Peyer's patch (tissue), 4 donors: ENCODE measurements at regions not wholly inside any gene's neighbourhood (a gene's known extent, or its start where the extent isn't known, plus 50 kb on each side); places are given as distances from the start of the nearest gene placed in this dataset.

Experiments used
- CTCF ChIP-seq, 6 experiments: fragments of 450-650 bp in 4 of 6; fragments of 200-600 bp in 2 of 6; sonication (generic) in 1 of 6; IDR thresholded peaks; one replicate each; pipeline ENCODE4 v1.5.1; 2017 to 2019; ENCODE audit warnings: antibody characterized with exemption in 6 of 6, mild to moderate bottlenecking in 3 of 6, moderate library complexity in 1 of 6
- POLR2A ChIP-seq, 2 donors: fragments of 450-650 bp; IDR thresholded peaks; one replicate each; pipeline ENCODE4 v1.5.1; 2017; ENCODE audit warnings: antibody characterized with exemption in 2 of 2, mild to moderate bottlenecking in 2 of 2, moderate library complexity in 2 of 2

DNA sequence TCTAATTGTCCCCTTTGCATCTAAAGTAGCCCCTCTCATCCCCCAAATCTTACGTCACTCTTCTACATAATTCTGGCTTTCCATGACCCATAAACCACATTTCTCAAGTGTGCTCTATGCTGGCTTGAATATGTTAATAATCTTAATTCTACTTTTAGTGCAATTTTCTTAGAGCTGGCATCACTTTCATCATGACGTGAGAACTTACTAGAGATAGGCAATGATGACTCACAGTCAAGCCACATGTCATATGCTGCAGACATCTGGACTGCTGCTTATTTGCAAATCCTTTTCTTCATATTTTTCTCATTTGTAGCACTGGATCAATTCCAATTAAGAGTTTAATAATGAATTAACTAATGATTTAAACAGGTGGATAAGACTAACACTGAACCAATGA, 260.7 kb upstream of the PRKCQ start:
- TF ChIP-seq CTCF (IDR thresholded peaks at IDR 0.05) (no peak), POLR2A (IDR thresholded peaks at IDR 0.05) (no peak)
